Neural cell (in vitro differentiated cells): ENCODE measurements at regions not wholly inside any gene's neighbourhood (a gene's known extent, or its start where the extent isn't known, plus 50 kb on each side); places are given as distances from the start of the nearest gene placed in this dataset.

Source experiments
- H2AFZ ChIP-seq: fragments of 200-600, 300-800 bp; sonication (generic), shearing (Covaris generic); 2 replicates; pipeline ENCODE4 v1.6.0; 2014; ENCODE audit warnings: low read depth, mild to moderate bottlenecking, antibody characterized with exemption, low read length, moderate library complexity
- H3F3A ChIP-seq: fragments of 200-600 bp; shearing (Covaris generic); 2 replicates; pipeline ENCODE4 v1.6.1; 2016; ENCODE audit warnings: mild to moderate bottlenecking, moderate library complexity, mixed read lengths, antibody characterized with exemption, low read length; ENCODE audit not compliant: insufficient read depth, poor library complexity, severe bottlenecking
- H3K27ac ChIP-seq: fragments of 200-600, 300-800 bp; sonication (generic), shearing (Covaris generic); 2 replicates; pipeline ENCODE4 v1.5.1; 2014; ENCODE audit warnings: mild to moderate bottlenecking, low read length, moderate library complexity
- H3K27me3 ChIP-seq: fragments of 300-800, 200-600 bp; sonication (generic), shearing (Covaris generic); 2 replicates; pipeline ENCODE4 v1.6.0; 2014; ENCODE audit warnings: mild to moderate bottlenecking, low read depth, low read length, moderate library complexity; ENCODE audit not compliant: insufficient read depth
- H3K36me3 ChIP-seq: fragments of 300-800, 200-600 bp; sonication (generic), shearing (Covaris generic); 2 replicates; pipeline ENCODE4 v1.5.1; 2014; ENCODE audit warnings: mild to moderate bottlenecking, antibody characterized with exemption, low read length, moderate library complexity; ENCODE audit not compliant: insufficient read depth
- H3K4me2 ChIP-seq: fragments of 300-800, 200-600 bp; sonication (generic), shearing (Covaris generic); 2 replicates; pipeline ENCODE4 v1.6.0; 2014; ENCODE audit warnings: mild to moderate bottlenecking, low read length
- H3K4me3 ChIP-seq: fragments of 300-800, 200-600 bp; sonication (generic), shearing (Covaris generic); 2 replicates; pipeline ENCODE4 v1.5.1; 2014; ENCODE audit warnings: mild to moderate bottlenecking, low read length, moderate library complexity
- H3K79me2 ChIP-seq: fragments of 200-600 bp; shearing (Covaris generic); replicated peaks from 2 replicates; pipeline ENCODE4 v1.6.0; 2014; ENCODE audit warnings: mild to moderate bottlenecking, low read length, moderate library complexity; ENCODE audit not compliant: insufficient read depth
- H3K9ac ChIP-seq: fragments of 300-800, 200-600 bp; sonication (generic), shearing (Covaris generic); 2 replicates; pipeline ENCODE4 v1.6.1; 2016; ENCODE audit warnings: mild to moderate bottlenecking, low read length, mixed read lengths
- H3K9me2 ChIP-seq: fragments of 200-600 bp; shearing (Covaris generic); 2 replicates; pipeline ENCODE4 v1.6.1; 2016; ENCODE audit warnings: mild to moderate bottlenecking, low read length, mixed read lengths; ENCODE audit not compliant: insufficient read depth
- H3K9me3 ChIP-seq: fragments of 200-600, 300-800 bp; sonication (generic), shearing (Covaris generic); 2 replicates; pipeline ENCODE4 v1.6.1; 2016; ENCODE audit warnings: mild to moderate bottlenecking, mixed run types, low read length, moderate library complexity, mixed read lengths
- H4K20me1 ChIP-seq: fragments of 200-600 bp; shearing (Covaris generic); 2 replicates; pipeline ENCODE4 v1.6.1; 2016; ENCODE audit warnings: mild to moderate bottlenecking, mixed run types; ENCODE audit not compliant: insufficient read depth
- EP300 ChIP-seq: fragments of 450-650 bp; conservative IDR thresholded peaks from 2 replicates; pipeline ENCODE4 v1.6.1; 2014; ENCODE audit warnings: antibody characterized with exemption, mild to moderate bottlenecking, moderate library complexity; ENCODE audit not compliant: poor library complexity, severe bottlenecking
- EZH2 ChIP-seq: fragments of 200-600, 300-800 bp; shearing (Covaris generic), sonication (generic); IDR thresholded peaks from 2 replicates; pipeline ENCODE4 v1.6.1; 2014; ENCODE audit warnings: antibody characterized with exemption, low read length, borderline replicate concordance, mild to moderate bottlenecking; ENCODE audit not compliant: insufficient read depth, poor library complexity, severe bottlenecking
- MXI1 ChIP-seq: fragments of 450-650 bp; conservative IDR thresholded peaks from 2 replicates; pipeline ENCODE4 v1.6.1; 2014; ENCODE audit warnings: antibody characterized with exemption, mild to moderate bottlenecking; ENCODE audit not compliant: poor library complexity, severe bottlenecking
- POLR2AphosphoS5 ChIP-seq: IDR thresholded peaks from 2 replicates; pipeline ENCODE4 v1.6.1; 2012
- RAD21 ChIP-seq: fragments of 450-650 bp; conservative IDR thresholded peaks from 2 replicates; pipeline ENCODE4 v1.6.1; 2014; ENCODE audit warnings: antibody characterized with exemption, mild to moderate bottlenecking, moderate library complexity
- SMC3 ChIP-seq: fragments of 450-650 bp; conservative IDR thresholded peaks from 2 replicates; pipeline ENCODE4 v1.6.1; 2014; ENCODE audit warnings: antibody characterized with exemption, mild to moderate bottlenecking, moderate library complexity; ENCODE audit not compliant: poor library complexity
- TAF1 ChIP-seq: IDR thresholded peaks from 2 replicates; pipeline ENCODE4 v1.6.1; 2012; ENCODE audit warnings: low read depth
- TF ChIP-seq, protein P1 (sequence below): IDR thresholded peaks from 2 replicates; pipeline ENCODE4 v1.6.1; 2012; ENCODE audit warnings: borderline replicate concordance
- TF ChIP-seq, protein P2 (sequence below): fragments of 450-650 bp; IDR thresholded peaks from 2 replicates; pipeline ENCODE4 v1.5.1; 2014; ENCODE audit warnings: antibody characterized with exemption, mild to moderate bottlenecking, moderate library complexity; ENCODE audit not compliant: poor library complexity, severe bottlenecking

- H3K9me3 ChIP-seq, result no peaks in the 10 kb centered on the region
- H3K79me2 ChIP-seq, result no peaks in the 10 kb centered on the region
- no peak for TF ChIP-seq EP300
- H3K9ac ChIP-seq, result no peak overlapping the region
- no peak overlapping the region for H3K4me2 ChIP-seq
- no peaks in the 10 kb centered on the region for H3K9me2 ChIP-seq
- H3K27me3 ChIP-seq, result no peaks in the 10 kb centered on the region
- H3F3A ChIP-seq, result no peaks in the 10 kb centered on the region
- H3K27ac ChIP-seq, result no peak overlapping the region
- H3K36me3 ChIP-seq, result no peaks in the 10 kb centered on the region
- no peak overlapping the region for H2AFZ ChIP-seq
- no peak overlapping the region for H3K4me3 ChIP-seq
- H4K20me1 ChIP-seq, result no peaks in the 10 kb centered on the region
These were observed 121.9 kb upstream of the NEK6 start for GRCh38 chr9:124135813-124136365.

GRCh38 chr9:124137009-124137943, 120.5 kb upstream of the NEK6 start:
- H3K4me3 ChIP-seq, result no peak overlapping the region
- no peaks in the 10 kb centered on the region for H4K20me1 ChIP-seq
- H3F3A ChIP-seq, result no peaks in the 10 kb centered on the region
- no peaks in the 10 kb centered on the region for H3K9me2 ChIP-seq
- no peak for TF ChIP-seq MXI1
- no peak for TF ChIP-seq SMC3
- TF ChIP-seq, protein P1, sequence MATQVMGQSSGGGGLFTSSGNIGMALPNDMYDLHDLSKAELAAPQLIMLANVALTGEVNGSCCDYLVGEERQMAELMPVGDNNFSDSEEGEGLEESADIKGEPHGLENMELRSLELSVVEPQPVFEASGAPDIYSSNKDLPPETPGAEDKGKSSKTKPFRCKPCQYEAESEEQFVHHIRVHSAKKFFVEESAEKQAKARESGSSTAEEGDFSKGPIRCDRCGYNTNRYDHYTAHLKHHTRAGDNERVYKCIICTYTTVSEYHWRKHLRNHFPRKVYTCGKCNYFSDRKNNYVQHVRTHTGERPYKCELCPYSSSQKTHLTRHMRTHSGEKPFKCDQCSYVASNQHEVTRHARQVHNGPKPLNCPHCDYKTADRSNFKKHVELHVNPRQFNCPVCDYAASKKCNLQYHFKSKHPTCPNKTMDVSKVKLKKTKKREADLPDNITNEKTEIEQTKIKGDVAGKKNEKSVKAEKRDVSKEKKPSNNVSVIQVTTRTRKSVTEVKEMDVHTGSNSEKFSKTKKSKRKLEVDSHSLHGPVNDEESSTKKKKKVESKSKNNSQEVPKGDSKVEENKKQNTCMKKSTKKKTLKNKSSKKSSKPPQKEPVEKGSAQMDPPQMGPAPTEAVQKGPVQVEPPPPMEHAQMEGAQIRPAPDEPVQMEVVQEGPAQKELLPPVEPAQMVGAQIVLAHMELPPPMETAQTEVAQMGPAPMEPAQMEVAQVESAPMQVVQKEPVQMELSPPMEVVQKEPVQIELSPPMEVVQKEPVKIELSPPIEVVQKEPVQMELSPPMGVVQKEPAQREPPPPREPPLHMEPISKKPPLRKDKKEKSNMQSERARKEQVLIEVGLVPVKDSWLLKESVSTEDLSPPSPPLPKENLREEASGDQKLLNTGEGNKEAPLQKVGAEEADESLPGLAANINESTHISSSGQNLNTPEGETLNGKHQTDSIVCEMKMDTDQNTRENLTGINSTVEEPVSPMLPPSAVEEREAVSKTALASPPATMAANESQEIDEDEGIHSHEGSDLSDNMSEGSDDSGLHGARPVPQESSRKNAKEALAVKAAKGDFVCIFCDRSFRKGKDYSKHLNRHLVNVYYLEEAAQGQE, result no peak
- no peak for TF ChIP-seq TAF1
- TF ChIP-seq EZH2, result no peak
- no peak for TF ChIP-seq RAD21
- TF ChIP-seq, protein P2, sequence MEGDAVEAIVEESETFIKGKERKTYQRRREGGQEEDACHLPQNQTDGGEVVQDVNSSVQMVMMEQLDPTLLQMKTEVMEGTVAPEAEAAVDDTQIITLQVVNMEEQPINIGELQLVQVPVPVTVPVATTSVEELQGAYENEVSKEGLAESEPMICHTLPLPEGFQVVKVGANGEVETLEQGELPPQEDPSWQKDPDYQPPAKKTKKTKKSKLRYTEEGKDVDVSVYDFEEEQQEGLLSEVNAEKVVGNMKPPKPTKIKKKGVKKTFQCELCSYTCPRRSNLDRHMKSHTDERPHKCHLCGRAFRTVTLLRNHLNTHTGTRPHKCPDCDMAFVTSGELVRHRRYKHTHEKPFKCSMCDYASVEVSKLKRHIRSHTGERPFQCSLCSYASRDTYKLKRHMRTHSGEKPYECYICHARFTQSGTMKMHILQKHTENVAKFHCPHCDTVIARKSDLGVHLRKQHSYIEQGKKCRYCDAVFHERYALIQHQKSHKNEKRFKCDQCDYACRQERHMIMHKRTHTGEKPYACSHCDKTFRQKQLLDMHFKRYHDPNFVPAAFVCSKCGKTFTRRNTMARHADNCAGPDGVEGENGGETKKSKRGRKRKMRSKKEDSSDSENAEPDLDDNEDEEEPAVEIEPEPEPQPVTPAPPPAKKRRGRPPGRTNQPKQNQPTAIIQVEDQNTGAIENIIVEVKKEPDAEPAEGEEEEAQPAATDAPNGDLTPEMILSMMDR, result no peak
- TF ChIP-seq EP300, result no peak
- TF ChIP-seq POLR2AphosphoS5, result no peak
- H3K79me2 ChIP-seq, result no peaks in the 10 kb centered on the region
- no peaks in the 10 kb centered on the region for H3K36me3 ChIP-seq
- H3K27me3 ChIP-seq, result no peaks in the 10 kb centered on the region
- H3K27ac ChIP-seq, result no peak overlapping the region
- H2AFZ ChIP-seq, result no peak overlapping the region
- H3K4me2 ChIP-seq, result no peak overlapping the region
- no peak overlapping the region for H3K9ac ChIP-seq
- H3K9me3 ChIP-seq, result no peaks in the 10 kb centered on the region
